Heart right ventricle (tissue), 16 donors: ENCODE measurements at regions not wholly inside any gene's neighbourhood (a gene's known extent, or its start where the extent isn't known, plus 50 kb on each side); places are given as distances from the start of the nearest gene placed in this dataset.

ENCODE experiments used
- ATAC-seq, 8 donors: fragments of 200-7000 bp; cut with Tn5 transposase; one replicate each; pipeline ENCODE4 v1.9.1; 2020; ENCODE audit warnings: mild to moderate bottlenecking in 8 of 8, moderate library complexity in 8 of 8, moderate number of reproducible peaks in 1 of 8
- DNase-seq, 2 donors: peaks; one replicate each; pipeline ENCODE4 v3.0.0-alpha.2; 2020
- H3K27ac ChIP-seq, 10 donors: fragments of 200-600 bp; sonication (generic) in 2 of 10; one replicate each; pipeline versions ENCODE4 v1.5.0 to v1.8.0; 2020 to 2022; ENCODE audit warnings: mild to moderate bottlenecking in 3 of 10
- H3K27me3 ChIP-seq, 7 donors: fragments of 200-600 bp; one replicate each; pipeline ENCODE4 v1.8.0; 2021 to 2022; ENCODE audit warnings: mild to moderate bottlenecking in 2 of 7
- H3K36me3 ChIP-seq, 9 donors: fragments of 200-600 bp; sonication (generic) in 1 of 9; one replicate each; pipeline versions ENCODE4 v1.5.0 to v1.8.0; 2020 to 2022; ENCODE audit warnings: mild to moderate bottlenecking in 2 of 9
- H3K4me1 ChIP-seq, 9 donors: fragments of 200-600 bp; sonication (generic) in 1 of 9; one replicate each; pipeline versions ENCODE4 v1.5.0 to v1.8.0; 2020 to 2022; ENCODE audit warnings: mild to moderate bottlenecking in 4 of 9
- H3K4me3 ChIP-seq, 10 donors: fragments of 200-600 bp; sonication (generic) in 2 of 10; one replicate each; pipeline versions ENCODE4 v1.5.0 to v1.8.0; 2020 to 2022; ENCODE audit warnings: mild to moderate bottlenecking in 7 of 10, moderate library complexity in 2 of 10
- H3K9me3 ChIP-seq, 11 donors: fragments of 200-600 bp in 10 of 11; sonication (generic) in 2 of 11; one replicate each; pipeline versions ENCODE4 v1.5.0 to v1.8.0; 2013 to 2022; ENCODE audit warnings: mild to moderate bottlenecking in 2 of 11, control low read depth in 1 of 11, moderate library complexity in 1 of 11
- CTCF ChIP-seq, 9 donors: fragments of 200-600 bp; sonication (generic) in 2 of 9; IDR thresholded peaks; one replicate each; pipeline versions ENCODE4 v1.5.0 to v1.8.0; 2021 to 2022; ENCODE audit warnings: antibody characterized with exemption in 9 of 9, mild to moderate bottlenecking in 5 of 9, moderate library complexity in 1 of 9
- WGBS, 2 donors: extraction: QIAGEN DNeasy Blood & Tissue Kit; methylation state at CpG; one replicate each; pipeline ENCODE4 v1.1.7; 2013; ENCODE audit warnings: inconsistent platforms in 1 of 2; 5-methylcytosine and 5-hydroxymethylcytosine counted together
- intact Hi-C, 10 donors: fragments of 100-400 bp; cut with DNase I; formaldehyde crosslinking; loops; one replicate each; pipeline versions ENCODE4 v1.11.1 to v1.14.2; 2022
- donor health status: Arrhythmogenic right ventricular cardiomyopathy.
- donor health status: ischemic (EF 13 %, LVEDD 7.1; RV severe dilation, severe dysfunction).
- donor health status: healthy with polysubstance abuse.
- donor health status: DM: no; HTN: yes; CAD: no.
- donor health status: DM: no; HTN: no; CAD: no.
- donor health status: ischemic (EF 25% LVEDD 6.9; RV normal size, moderate dysfunction).
- donor health status: ischemic (EF 25% LVEDD 5.7; RV mildly dilated, moderate dysfunction).
- donor health status: healthy.
- donor health status: DM: yes; HTN: yes; CAD: no.
- donor health status: Ischemic cardiomyopathy.
- donor health status: ischemic (EF 35%, LVEDD 5.7; RV mildly dilated, moderate dysfunction).
- donor health status: nonischemic (EF 11% LVEDD 7.7; RV severe dilation, severe dysfunction).
- donor health status: DM: yes; HTN: yes; CAD: no.
- donor health status: PGD.
- donor health status: ischemic (EF 29% LVEDD 5.4; RV normal size, mild dysfunction).
- donor health status: nonischemic (EF 23%, LVEDD 6.1; RV moderate dilation, normal function).

- no peak for TF ChIP-seq CTCF (IDR thresholded peaks at IDR 0.05)
- DNase-seq: no peak
- Histone ChIP-seq H3K36me3 (no peaks in the 10 kb centered on the region), H3K27me3 (peaks cover 0 to 14% (median 5%) of the 10 kb centered on the region in 7 donors), H3K4me3 (no peak overlapping the region), H3K27ac (no peak overlapping the region), H3K9me3 (peaks cover 0 to 24% (median 0%) of the 10 kb centered on the region in 11 donors), H3K4me1 (no peaks in the 10 kb centered on the region)
- no peak for ATAC-seq
- intact Hi-C loops: no loop called here
- 82 to 88% methylated on average over 7 of the region's 7 CpGs for WGBS, 2 donors
Measured at GRCh38 chr22:47734511-47734910, 972.1 kb downstream of the TBC1D22A start.

GRCh38 chr22:47727641-47728040 lies 965.2 kb downstream of the TBC1D22A start:
- H3K9me3 ChIP-seq: peaks cover 0 to 25% (median 0%) of the 10 kb centered on the region in 11 donors
- no peak overlapping the region for H3K27ac ChIP-seq
- no peak overlapping the region for H3K4me3 ChIP-seq
- H3K36me3 ChIP-seq: no peaks in the 10 kb centered on the region
- H3K27me3 ChIP-seq: peaks cover 0 to 21% (median 12%) of the 10 kb centered on the region in 7 donors
- no peaks in the 10 kb centered on the region for H3K4me1 ChIP-seq
- intact Hi-C loops: no loop called here
- DNase-seq (no peak), ATAC-seq (no peak)
- 21 to 23% methylated on average over 1 of the region's 1 CpG for WGBS, 2 donors
- no peak for TF ChIP-seq CTCF (IDR thresholded peaks at IDR 0.05)

- H3K9me3 ChIP-seq: peaks cover 0 to 12% (median 0%) of the 10 kb centered on the region in 11 donors
- no peak for TF ChIP-seq CTCF (IDR thresholded peaks at IDR 0.05)
- WGBS, 2 donors: 13 to 29% methylated on average over 2 of the region's 2 CpGs
- no peak for DNase-seq
- no peak overlapping the region for H3K4me3 ChIP-seq
- H3K36me3 ChIP-seq: no peaks in the 10 kb centered on the region
- no peak overlapping the region for H3K27ac ChIP-seq
- ATAC-seq: no peak
- intact Hi-C loops: loop anchor here in 1 of 10 donors (1.0 kb wide), 1 partner anchor 41 kb away; no protein-coding TSS in a partner anchor
- peaks cover 0 to 36% (median 18%) of the 10 kb centered on the region in 7 donors for H3K27me3 ChIP-seq
- H3K4me1 ChIP-seq: no peaks in the 10 kb centered on the region
Measured at GRCh38 chr22:47724751-47725150, 962.3 kb downstream of the TBC1D22A start.

- no peak for TF ChIP-seq CTCF (IDR thresholded peaks at IDR 0.05)
- intact Hi-C loops: no loop called here
- Histone ChIP-seq H3K4me1 (no peaks in the 10 kb centered on the region), H3K4me3 (no peak overlapping the region), H3K36me3 (no peaks in the 10 kb centered on the region), H3K9me3 (peaks cover 0 to 9% (median 0%) of the 10 kb centered on the region in 11 donors), H3K27me3 (peaks cover 0 to 39% (median 18%) of the 10 kb centered on the region in 7 donors), H3K27ac (no peak overlapping the region)
- ATAC-seq: no peak
- DNase-seq: no peak
- 45 to 51% methylated on average over 5 of the region's 5 CpGs for WGBS, 2 donors
Measured at GRCh38 chr22:47724030-47724429, 961.6 kb downstream of the TBC1D22A start.
